Stimulated activated CD4-positive, alpha-beta T cell treated with anti-CD3 and anti-CD28 coated beads, Interleukin-15, amount 100 ng/mL, for 48 hours (primary cell): ENCODE measurements at regions not wholly inside any gene's neighbourhood (a gene's known extent, or its start where the extent isn't known, plus 50 kb on each side); places are given as distances from the start of the nearest gene placed in this dataset.

Source experiments
- DNase-seq, 2 donors: peaks; one replicate each; pipeline ENCODE4 v3.0.0-alpha.2; 2020; ENCODE audit warnings: low read depth in 2 of 2

DNA sequence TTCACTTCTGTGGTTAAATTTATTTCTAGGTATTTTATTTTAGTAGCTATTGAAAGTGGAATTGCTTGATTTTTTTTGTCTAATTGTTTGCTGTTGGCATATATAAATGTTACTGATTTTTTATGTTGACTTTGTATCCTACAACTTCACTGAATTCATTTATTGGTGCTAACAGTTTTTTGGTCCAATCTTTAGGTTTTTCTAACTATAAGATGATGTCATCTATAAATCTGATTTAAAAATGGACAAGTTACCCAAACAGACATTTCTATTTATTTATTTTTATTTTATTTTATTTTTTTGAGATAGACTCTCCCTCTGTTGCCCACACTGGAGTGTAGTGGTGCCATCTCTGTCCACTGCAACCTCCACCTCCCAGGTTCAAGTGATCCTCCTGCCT, 162.3 kb downstream of the COX7C start:
- no peak for DNase-seq

DNA sequence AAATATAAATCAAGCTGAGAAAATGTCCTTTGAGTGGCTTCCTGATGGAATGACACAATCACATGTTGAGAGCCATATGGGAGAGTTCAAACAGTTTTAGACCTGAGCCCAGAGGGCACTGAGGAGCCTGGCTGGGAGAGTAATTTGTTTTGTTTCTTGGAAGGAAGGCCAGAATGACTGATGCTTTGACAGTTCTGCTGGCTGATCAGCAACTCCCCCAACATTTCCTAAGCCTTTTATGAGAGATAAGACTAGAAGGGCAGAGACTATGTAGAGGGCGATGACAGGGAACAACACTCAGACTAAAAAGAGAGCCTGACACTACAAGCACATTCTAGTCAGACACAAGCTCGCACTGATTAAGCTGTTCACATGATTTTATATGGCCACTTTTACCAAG, 169.2 kb downstream of the COX7C start:
- no peak for DNase-seq

DNA sequence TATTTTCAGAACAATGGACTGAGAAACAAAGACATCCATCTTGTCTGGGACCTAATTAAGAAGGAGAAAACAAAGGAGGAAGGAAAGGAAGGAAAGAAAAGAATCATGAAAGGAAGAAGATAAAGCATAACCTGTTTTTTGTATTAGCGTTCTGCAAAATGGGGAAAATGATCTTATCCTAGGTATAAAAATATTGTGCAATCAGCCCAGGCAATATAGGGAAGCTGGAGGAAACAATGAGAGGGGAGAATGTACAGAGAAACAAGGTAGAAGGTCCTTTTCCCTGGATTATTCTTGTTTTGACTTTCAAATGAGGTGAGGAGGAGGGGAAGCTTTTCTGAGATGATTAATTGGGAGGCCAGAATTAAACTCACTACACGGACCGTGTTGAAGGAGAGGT, 177.9 kb downstream of the COX7C start:
- DNase-seq = no peak

DNA sequence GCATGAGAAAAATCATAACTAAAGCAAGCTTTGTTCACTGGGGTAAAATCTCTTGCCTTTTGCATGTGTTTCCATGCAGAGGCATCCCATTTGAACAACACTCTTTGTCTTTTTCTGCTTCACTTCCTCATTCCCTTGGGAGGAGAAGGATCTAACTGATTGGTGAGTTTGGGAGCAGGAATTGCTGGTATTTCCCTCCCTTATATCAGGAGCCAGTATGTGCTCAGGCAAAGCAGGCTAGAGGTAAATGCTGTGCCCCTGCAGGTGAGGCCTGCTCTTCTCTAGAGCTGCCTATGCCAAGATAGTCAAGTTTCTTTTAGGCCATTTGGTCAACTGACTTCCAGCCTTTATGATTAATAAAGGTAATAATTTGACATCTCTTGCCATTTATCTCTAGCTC, 179.9 kb downstream of the COX7C start:
- DNase-seq = no peak

DNA sequence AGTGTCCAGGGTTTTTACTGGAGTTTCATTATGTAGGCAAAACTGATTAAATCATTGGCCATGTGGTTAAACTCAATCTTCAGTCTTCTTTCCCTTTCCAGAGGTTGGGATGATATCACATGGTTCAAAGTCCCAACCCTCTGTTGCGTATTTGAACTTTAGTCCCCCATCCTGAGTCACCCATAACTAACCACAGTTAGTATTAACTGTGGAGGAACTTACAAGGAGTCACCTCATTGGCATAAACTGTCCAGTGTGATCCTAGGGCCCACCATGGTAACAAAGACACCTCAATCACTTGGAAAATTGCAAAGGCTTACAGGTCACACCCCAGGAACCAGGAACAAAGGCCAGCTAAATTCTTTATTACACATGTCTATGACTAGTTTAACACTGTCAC, 188.5 kb downstream of the COX7C start:
- DNase-seq = no peak

DNA sequence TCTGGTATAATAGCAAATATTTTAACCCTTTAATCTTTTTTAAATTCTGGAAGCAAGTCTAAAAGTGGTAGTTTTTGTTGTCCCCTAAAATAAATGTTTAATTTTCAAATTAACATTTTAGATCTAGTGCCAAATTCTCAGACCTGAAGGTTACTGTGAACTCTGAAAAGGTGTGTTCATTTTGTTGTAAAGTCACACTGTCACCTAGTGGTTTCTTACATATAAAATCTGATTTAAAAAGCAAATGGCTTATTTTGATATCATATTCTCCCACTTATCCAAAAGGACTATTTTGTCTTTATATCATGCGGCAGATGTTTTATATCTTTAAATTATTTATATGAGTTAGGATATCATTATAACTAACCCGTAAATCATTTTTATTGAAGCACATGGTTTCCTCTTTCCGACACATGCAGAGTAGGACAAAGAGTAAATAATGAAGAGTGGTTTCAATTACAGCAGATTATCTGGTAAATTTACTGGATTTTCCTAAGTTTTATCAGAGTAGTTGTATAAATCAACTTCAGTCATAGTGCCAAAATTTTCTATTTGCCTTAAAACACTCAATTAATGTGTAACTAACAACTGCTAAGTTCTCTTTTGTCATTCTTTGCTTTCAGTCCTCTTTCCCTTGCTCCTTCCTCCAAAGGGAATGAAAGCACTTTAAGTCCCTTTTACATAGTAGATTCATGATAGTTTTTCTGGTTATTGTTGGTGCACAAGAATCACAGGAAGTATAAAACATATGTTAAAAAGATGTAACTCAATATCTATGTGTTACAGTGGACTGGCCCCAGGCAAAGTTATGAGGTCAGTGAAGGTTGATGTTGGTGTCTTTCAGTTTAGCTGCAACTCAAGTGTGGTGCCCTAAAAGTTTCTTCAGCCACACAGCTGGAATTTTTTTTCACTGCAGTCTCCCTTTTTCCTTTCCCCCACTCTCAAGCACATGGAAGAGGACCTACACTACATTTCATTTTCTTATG, 189.6 kb downstream of the COX7C start:
- DNase-seq = no peak

DNA sequence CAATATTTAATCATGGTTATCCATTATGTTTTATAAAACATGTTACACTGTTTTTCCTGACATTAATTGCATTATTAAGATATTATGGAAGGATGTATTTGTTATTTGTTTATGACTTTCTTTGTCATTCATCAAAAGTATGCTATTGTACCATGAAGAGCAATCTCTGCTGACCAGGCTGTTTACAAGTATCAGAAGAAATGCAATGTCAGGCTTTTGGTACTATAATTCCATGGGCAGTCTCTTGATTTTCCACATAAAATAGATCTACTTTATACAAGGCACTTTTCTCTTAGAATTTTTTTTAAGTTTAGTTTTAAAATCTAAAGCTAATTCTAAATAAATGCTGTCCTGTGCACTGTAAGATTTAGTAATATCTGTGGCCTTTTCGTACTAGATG, 196.6 kb downstream of the COX7C start:
- DNase-seq = no peak

DNA sequence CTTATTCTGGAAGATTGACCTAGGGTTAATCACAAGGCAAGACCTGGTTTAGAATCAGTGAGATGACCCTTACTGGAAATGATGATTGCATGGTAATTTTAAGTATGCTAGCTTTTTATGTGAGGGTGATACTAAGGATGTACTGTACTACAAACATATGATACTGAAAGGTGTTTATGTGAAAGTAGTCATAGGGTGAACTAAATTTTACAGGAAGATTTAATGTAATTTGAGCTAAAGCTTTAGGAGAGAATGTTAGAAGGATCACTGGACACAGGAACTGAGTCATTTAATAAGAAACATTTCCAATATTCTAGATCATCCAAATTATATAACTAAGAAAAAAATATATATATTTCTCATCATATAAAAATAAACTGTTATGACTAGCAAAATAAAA, 197.2 kb downstream of the COX7C start:
- no peak for DNase-seq

DNA sequence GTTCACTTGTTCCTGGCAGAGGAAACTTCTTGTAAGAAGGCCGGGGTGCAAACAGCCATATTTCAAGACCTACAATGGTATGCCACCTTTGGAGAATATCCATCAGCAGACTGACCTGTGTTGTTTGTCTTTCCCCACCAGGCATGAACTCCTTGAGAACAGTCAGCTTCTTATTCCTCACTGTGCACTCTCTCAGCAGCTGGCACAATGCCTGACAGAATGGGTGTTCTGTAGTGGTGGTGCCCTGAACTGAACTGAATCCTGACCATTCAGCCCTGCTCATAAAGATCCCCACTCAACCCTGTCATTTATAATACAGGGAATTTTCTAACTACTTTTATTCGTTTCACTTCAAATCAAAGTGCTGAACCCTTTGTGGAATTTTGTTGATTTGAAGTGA, 206.9 kb downstream of the COX7C start:
- no peak for DNase-seq

DNA sequence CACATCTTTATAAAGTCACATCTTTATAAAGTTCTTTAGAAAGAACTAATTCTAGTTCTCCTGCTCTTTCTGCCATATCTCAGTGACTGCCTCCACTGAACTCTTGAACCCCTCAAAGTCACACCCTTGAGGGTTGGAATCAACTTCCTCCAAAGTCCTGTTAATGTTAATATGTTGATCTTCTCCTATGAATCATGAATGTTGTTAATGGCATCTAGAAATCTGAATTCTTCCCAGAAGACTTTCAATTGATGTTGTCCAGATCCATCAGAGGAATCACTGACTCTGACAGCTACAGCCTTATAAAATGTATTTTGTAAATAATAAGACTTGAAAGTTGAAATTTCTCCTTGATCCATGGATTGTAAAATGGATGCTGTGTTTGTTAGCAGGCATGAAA, 213.4 kb downstream of the COX7C start:
- DNase-seq = no peak

DNA sequence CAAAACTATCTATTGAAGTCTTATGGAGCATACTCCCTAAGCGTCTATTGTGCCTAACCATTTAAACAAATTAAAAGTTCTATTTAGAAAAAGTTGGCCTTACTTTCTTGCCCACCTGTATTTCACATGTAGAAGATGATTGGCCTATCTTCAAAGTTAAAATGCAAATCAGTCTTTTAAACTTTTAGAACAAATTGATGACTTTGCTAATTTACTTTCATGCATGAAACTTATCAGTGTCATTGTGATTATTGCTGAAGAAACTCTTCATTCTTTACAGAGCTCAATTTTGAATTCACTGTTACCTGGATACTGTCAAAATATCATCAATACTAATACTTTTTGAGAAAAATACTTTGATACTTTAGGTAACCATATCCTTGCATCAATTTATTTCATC, 216.1 kb downstream of the COX7C start:
- no peak for DNase-seq

DNA sequence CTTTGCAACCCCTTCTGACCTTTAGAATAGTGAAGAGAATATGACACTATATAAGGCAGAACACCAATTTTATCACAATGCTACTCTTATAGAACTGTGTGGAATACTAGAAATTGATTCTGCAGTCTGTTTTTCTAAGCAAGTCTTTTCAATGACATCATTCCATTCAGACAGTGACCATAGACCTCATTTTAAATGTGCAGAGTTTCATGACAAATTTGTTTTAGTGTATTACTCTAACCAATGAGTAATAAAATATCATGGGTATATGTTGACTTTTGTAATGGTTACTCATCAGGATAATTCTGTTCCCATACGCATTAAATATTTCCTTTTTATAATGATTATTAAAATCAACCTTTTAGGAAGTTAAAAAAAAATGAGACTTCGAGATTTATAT, 219.9 kb downstream of the COX7C start:
- DNase-seq = no peak

DNA sequence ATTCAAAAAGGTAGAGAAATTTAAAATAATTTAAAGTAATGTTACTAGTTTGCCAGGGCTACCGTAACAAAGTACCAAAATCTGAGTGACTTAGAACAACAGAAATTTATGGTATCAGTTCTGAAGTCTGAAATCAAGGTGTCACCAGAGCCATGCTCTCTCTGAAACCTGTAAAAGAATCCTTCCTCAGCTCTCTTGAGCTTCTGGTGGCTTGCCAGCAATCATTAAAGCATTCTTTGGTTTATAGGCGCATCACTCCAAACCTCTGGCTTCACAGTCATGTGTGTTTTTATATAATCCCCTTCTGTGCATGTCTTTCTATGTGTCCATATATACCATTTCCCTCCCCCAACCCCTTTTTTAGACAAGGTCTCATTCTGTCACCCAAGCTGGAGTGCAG, 220.3 kb downstream of the COX7C start:
- DNase-seq = no peak

DNA sequence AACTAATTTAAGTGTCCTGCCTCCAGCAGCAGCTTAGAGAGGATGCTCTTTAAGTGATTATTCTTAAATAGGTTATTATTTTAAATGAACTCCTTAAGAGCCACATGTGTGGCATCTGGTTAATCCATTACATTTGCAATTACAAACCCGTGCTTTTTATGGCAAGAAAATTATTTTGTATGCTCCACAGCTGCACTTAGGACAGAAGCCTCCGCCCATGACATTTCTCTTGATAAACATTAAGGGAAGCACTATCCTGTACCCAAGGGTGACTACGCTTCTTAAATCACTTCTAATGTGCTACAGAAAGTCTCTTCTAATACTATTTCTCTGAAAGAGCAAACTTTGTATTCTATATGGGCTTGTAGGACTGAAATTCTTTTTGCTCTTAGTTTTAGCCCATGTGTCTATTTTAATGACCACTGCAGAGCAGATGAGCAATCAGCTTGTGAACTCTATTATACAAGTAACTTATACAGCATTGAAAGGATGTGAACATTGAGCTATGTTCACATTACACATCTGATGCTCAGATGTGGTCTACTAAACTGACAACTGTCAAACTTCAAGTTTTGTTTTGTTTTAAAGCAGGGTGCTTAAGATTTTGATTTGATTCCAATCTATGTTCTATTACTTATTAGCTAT, 223.4 kb downstream of the COX7C start:
- DNase-seq = no peak

DNA sequence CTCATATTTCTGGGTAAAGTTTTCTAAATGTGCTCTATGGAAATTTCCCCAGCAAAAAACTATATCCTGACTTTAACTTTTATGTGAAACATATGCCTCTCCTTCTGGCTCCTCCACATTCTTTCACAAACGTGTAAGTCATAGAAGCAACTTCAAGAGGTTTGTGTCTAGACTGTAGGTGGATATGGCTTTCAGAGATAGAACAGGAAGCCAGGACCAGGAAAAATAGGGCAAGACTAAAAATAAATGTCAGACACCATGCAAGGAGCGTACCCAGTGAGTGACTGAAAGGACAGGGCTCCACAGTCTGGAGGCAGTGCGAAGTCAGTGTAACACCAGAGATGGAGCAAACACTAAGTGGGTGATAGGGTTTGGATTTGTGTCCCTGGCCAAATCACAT, 240.7 kb downstream of the COX7C start:
- DNase-seq = no peak

DNA sequence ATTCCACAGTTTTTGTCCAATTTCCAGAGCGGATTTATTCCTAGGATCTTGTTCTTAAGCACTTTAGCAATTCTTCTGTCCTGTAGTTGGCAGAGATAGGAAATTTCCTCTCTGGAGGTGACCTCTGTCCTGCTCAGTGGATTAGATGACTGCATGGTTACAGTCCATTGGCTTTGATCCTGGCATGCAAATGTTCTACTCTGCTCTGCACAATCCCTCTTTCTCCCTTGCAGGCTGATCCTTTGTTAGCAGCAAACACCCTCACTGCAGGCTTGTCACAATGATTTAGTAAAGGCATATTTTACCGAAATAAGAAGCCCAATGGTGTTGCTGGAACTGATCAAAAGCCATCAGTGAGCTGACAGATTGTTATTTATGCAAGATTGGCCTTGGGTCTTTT, 243.8 kb downstream of the COX7C start:
- DNase-seq = no peak

DNA sequence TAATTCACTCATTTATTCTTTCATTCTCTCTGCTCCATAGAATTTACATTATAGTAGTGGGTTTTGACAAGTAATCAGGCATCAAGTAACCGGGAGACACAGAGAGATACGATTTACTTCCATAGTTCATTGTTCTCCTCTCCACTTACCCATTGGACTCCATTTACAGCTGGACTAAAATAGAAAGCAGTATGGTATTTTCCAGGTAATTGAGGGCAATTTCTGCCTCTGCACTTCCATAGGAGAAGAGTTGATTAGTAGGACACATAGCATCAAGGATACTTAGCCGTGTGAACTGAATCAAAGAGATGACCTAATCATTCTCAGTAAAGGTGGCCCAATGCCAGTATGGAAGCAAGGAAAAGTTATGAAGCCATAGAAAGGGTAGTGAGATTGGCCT, 244.4 kb downstream of the COX7C start:
- no peak for DNase-seq

DNA sequence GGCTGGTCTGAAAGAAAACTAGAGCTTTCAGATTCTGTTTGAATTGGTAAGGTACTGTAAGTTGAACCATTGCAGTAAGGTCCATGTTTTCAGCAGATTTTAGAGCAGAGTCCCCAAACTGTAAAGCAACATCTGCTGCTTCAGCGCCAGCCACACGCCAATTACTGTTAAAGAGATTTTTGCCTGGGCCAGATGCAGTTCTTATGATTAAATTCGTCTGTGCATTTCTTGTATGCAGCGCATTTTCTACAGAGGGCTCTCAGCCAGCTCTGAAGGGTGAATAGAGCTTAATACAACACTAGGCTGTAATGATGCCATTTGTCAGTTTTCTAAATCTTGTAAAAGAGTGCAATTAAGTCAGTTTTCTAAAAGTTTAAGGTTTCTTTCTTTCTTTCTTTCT, 246.3 kb downstream of the COX7C start:
- DNase-seq = no peak

DNA sequence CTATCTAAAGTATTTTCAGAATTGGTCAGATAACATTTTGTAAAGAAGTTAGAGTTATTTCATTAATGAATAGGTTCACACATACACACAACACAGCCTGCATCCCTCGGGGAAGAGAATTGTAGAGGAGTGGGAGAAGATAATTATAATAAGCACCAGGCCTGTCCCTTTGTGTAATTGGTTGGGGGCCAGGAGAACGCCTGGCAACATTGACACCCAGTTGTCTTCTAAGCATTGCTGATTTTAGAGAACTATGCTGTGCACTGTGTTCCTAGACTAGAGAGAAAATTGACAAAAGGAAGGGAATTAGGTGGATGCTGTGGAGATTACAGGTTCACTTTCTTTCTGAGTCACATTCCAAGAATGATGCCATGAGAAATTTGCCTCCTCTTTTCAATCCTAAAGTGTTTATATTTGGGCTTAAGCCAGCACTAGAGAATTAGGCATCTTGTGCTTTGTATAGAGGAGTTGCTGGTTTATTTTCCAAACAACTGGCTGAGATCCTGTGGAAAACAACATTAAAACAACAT, 247.6 kb downstream of the COX7C start:
- DNase-seq = no peak

DNA sequence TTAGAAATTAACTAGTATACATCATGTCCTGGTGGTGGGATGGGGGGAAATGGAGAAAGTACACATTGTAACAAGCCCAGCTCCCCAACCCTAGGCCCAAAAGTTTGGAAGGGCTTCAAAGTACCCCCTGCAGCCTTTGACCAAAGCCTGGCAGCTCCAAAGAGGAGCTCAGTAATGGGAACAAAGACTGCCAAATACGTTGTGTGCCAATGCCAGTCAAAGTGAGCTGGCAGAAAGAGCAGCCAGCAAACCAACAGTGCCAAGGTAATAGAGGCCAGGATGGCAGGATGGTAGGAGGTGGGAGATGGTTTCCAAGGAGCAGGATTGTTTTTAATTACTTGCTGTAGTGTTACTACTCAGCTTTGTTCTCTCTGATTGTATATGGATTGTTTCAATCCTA, 248.3 kb downstream of the COX7C start:
- DNase-seq = no peak

DNA sequence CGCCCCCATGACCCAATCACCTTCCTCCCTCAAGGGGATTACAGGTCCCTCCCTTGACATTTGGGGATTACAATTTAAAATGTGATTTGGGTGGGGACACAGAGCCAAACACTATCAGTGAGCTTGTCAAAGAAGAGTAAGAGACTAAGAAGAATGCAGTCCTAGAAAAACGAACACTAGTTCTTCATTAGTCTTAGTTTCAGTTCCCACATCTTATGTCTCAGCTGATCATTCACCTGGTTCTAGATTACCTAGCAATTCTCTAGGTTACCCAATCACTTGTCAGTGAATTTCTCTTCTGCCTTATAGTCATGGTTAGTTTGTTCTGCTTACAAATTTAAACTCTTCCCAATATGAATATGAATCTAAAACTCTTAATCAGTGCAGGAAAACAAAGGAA, 251.5 kb downstream of the COX7C start:
- DNase-seq = no peak

DNA sequence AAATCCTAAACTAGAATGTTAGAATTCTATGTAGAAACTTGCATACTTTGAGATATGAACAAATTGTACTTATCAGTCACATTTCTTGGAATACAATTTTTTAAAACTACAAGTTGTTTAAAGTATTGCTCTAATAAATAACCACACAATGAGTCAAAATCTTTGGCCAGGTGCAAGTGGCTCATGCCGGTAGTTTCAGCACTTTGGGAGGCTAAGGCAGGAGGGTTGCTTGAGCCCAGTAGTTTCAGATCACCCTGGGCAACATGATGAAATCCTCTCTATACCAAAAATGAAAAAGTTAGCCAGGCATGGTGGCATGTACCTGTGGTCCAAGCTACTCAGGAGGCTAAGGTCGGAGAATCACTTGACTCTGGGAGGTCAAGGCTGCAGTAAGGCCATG, 257.8 kb downstream of the COX7C start:
- DNase-seq = no peak

DNA sequence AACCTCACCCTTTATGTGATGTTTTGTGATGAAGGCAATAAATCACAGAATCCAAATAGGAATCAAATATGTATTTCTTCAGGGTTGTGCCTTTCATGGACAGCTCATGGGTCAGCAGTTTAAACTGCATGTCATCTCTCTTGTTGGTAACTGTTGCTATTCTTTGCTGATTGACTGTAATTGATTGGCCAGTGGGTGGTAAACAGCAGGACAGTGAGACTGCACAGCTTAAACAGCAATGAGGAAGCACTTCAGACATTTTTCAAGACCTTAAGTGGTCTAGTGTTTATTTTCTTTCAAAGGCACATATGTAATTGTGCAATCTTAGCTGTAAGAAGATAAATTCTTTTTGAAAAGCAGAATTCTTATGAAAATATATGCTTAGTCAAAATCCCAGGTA, 260.5 kb downstream of the COX7C start:
- no peak for DNase-seq
